K562 (cell line): ENCODE measurements at regions not wholly inside any gene's neighbourhood (a gene's known extent, or its start where the extent isn't known, plus 50 kb on each side); places are given as distances from the start of the nearest gene placed in this dataset.

Experiments used
- PKNOX1 ChIP-seq: fragments of 450-650 bp; IDR thresholded peaks from 2 replicates; pipeline ENCODE4 v1.6.1; 2016
- TBL1XR1 ChIP-seq, 2 experiments: IDR thresholded peaks; 2 replicates each; pipeline ENCODE4 v1.6.1; 2012; ENCODE audit warnings: improper control_type of control experiment in 2 of 2, low read length in 2 of 2, mild to moderate bottlenecking in 1 of 2
- TCF15 ChIP-seq: fragments of 250-450 bp; sonication (Bioruptor Pico); IDR thresholded peaks from 2 replicates; pipeline ENCODE4 v1.8.0; 2022; ENCODE audit warnings: moderate library complexity, mild to moderate bottlenecking, inconsistent platforms
- USF2 ChIP-seq: sonication (generic); formaldehyde crosslinking; IDR thresholded peaks from 2 replicates; pipeline ENCODE4 v1.5.0; 2020; ENCODE audit warnings: missing genetic modification reagents

GRCh38 chr10:117622471-117623184, 80.1 kb downstream of the EMX2 start:
- TF ChIP-seq USF2 (CRISPR knock-in tag) (no peak), PKNOX1 (no peak), TCF15 (CRISPR knock-in tag) (no peak), TBL1XR1 (IDR thresholded peaks at IDR 0.05; ENCODE audit: low read length in 2 of 2) (no peak)
